ENCODE measurements at regions not wholly inside any gene's neighbourhood (a gene's known extent, or its start where the extent isn't known, plus 50 kb on each side); places are given as distances from the start of the nearest gene placed in this dataset.

- intact Hi-C loops (cut with DNase I): no loop called here
- H3K27me3 ChIP-seq: peaks cover 0 to 3% (median 0%) of the 10 kb centered on the region in 9 donors
- TF ChIP-seq POLR2A (IDR thresholded peaks at IDR 0.05) (no peak), CTCF (IDR thresholded peaks at IDR 0.05) (no peak)
- WGBS, 4 donors: 84 to 93% (median 90%) methylated on average over 1 of the region's 1 CpG
- peaks cover 0 to 22% (median 9%) of the 10 kb centered on the region in 12 donors for H3K9me3 ChIP-seq
- no peaks in the 10 kb centered on the region for H3K36me3 ChIP-seq
- DNase-seq: no peak
- H3K4me3 ChIP-seq: no peak overlapping the region
- H3K27ac ChIP-seq: no peak overlapping the region
- no peak for ATAC-seq
- H3K4me1 ChIP-seq: no peaks in the 10 kb centered on the region
Observed at GRCh38 chr11:34812905-34813576, 103.1 kb downstream of the APIP start.

- Histone ChIP-seq H3K36me3 (no peaks in the 10 kb centered on the region), H3K27me3 (peaks cover 0 to 3% (median 0%) of the 10 kb centered on the region in 9 donors), H3K9me3 (peaks cover 0 to 22% (median 9%) of the 10 kb centered on the region in 12 donors), H3K27ac (no peak overlapping the region), H3K4me1 (no peaks in the 10 kb centered on the region), H3K4me3 (no peak overlapping the region)
- ATAC-seq (no peak), DNase-seq (no peak)
- 69 to 80% (median 75%) methylated on average over 3 of the region's 3 CpGs for WGBS, 4 donors
- no peak for TF ChIP-seq CTCF (IDR thresholded peaks at IDR 0.05)
- TF ChIP-seq POLR2A (IDR thresholded peaks at IDR 0.05): no peak
- intact Hi-C loops (cut with DNase I): no loop called here
Observed at GRCh38 chr11:34811858-34812257, 104.3 kb downstream of the APIP start.

GRCh38 chr11:34810107-34810562 is 106.0 kb downstream of the APIP start:
- Histone ChIP-seq H3K27ac (no peak overlapping the region), H3K9me3 (peaks cover 0 to 22% (median 9%) of the 10 kb centered on the region in 12 donors), H3K27me3 (peaks cover 0 to 3% (median 0%) of the 10 kb centered on the region in 9 donors), H3K4me1 (no peaks in the 10 kb centered on the region), H3K36me3 (no peaks in the 10 kb centered on the region), H3K4me3 (no peak overlapping the region)
- DNase-seq (no peak), ATAC-seq (no peak)
- intact Hi-C loops (cut with DNase I): no loop called here
- 92 to 94% (median 93%) methylated on average over 2 of the region's 2 CpGs for WGBS, 4 donors
- TF ChIP-seq POLR2A (IDR thresholded peaks at IDR 0.05) (no peak), CTCF (IDR thresholded peaks at IDR 0.05) (no peak)

GRCh38 chr11:34809191-34810106 is 106.7 kb downstream of the APIP start:
- H3K9me3 ChIP-seq: peaks cover 0 to 21% (median 9%) of the 10 kb centered on the region in 12 donors
- H3K36me3 ChIP-seq: no peaks in the 10 kb centered on the region
- H3K4me1 ChIP-seq: no peaks in the 10 kb centered on the region
- 65 to 75% (median 70%) methylated on average over 2 of the region's 2 CpGs for WGBS, 4 donors
- no peak overlapping the region for H3K4me3 ChIP-seq
- peaks cover 0 to 3% (median 0%) of the 10 kb centered on the region in 9 donors for H3K27me3 ChIP-seq
- intact Hi-C loops (cut with DNase I): no loop called here
- ATAC-seq: no peak
- no peak overlapping the region for H3K27ac ChIP-seq
- no peak for DNase-seq
- no peak for TF ChIP-seq CTCF (IDR thresholded peaks at IDR 0.05)
- TF ChIP-seq POLR2A (IDR thresholded peaks at IDR 0.05): no peak

Data from heart left ventricle (tissue), 16 donors.